IPS-15b (cell line): ENCODE measurements at regions not wholly inside any gene's neighbourhood (a gene's known extent, or its start where the extent isn't known, plus 50 kb on each side); places are given as distances from the start of the nearest gene placed in this dataset.

Experiments used
- H3K27me3 ChIP-seq: one replicate; pipeline ENCODE4 v1.6.1; 2013; ENCODE audit warnings: low read length; ENCODE audit not compliant: control insufficient read depth, insufficient read depth
- H3K36me3 ChIP-seq: one replicate; pipeline ENCODE4 v1.6.1; 2013; ENCODE audit warnings: low read length; ENCODE audit not compliant: control insufficient read depth, insufficient read depth
- H3K4me1 ChIP-seq: one replicate; pipeline ENCODE4 v1.6.1; 2013; ENCODE audit warnings: mild to moderate bottlenecking, low read length; ENCODE audit not compliant: control insufficient read depth, insufficient read depth
- H3K4me3 ChIP-seq: one replicate; pipeline ENCODE4 v1.5.1; 2013; ENCODE audit warnings: low read depth, low read length
- H3K9ac ChIP-seq: one replicate; pipeline ENCODE4 v1.6.1; 2013; ENCODE audit warnings: low read depth, mild to moderate bottlenecking, low read length
- H3K9me3 ChIP-seq: one replicate; pipeline ENCODE4 v1.6.1; 2013; ENCODE audit warnings: mild to moderate bottlenecking, low read length; ENCODE audit not compliant: control insufficient read depth, insufficient read depth

GRCh38 chr5:139744471-139745131, 51.0 kb upstream of the PSD2 start:
- Histone ChIP-seq H3K4me3 (no peak overlapping the region), H3K4me1 (peaks cover 18% of the 10 kb centered on the region), H3K9ac (no peak overlapping the region), H3K36me3 (no peaks in the 10 kb centered on the region), H3K9me3 (no peaks in the 10 kb centered on the region), H3K27me3 (peaks cover 33% of the 10 kb centered on the region)

GRCh38 chr5:139745132-139745799, 50.3 kb upstream of the PSD2 start:
- no peak overlapping the region for H3K9ac ChIP-seq
- peaks cover 18% of the 10 kb centered on the region for H3K4me1 ChIP-seq

DNA sequence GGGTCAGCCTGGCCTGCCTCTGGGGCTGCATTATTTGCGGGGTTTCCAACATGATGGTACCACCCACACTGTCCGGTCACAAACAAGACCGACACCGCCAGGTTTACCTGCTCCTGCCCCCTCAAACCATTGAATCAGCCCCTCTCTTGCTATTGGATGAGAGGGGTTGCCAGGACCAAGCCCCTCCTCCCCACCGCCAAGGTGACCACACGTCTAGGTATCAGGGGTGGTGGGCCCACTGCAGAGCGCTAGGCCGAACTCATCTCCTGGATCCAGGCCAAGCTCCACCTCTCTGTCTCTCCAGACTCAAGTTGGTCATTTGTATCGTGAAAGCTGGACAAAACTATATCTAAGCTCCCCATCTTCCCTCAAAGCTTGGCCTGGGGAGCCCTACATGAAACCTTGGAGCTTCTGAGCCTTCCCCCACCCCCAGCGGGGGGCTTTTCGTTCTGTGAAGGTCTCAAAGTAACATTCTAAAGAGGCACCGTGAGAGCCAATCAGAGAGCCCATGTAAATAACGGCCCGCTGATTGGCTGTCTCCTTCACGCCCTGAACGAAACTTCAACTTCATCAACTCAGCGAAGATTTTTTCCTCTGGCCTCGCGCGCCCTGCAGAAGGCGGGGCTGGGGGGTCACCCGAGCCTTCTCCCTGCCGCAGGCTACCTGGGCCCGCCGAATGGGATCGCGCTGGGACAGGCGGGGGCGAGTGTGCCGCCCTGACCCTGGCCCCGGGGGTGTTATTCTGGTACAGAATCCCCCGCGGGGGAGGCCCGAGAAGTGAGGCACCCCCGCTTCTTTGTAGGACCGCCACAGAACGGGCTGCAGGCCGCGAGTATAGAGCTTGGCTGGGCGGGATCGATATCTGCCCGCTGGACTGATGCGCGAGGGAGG, 49.6 kb upstream of the PSD2 start:
- Histone ChIP-seq H3K4me3 (peak overlapping the region; percentile 48), H3K27me3 (peaks cover 45% of the 10 kb centered on the region), H3K9ac (no peak overlapping the region), H3K4me1 (peaks cover 18% of the 10 kb centered on the region), H3K36me3 (no peaks in the 10 kb centered on the region), H3K9me3 (no peaks in the 10 kb centered on the region)

More at GRCh38 chr5:139745132-139745799, 50.3 kb upstream of the PSD2 start:
- H3K36me3 ChIP-seq: no peaks in the 10 kb centered on the region
- no peaks in the 10 kb centered on the region for H3K9me3 ChIP-seq
- peaks cover 37% of the 10 kb centered on the region for H3K27me3 ChIP-seq
- peak overlapping the region; percentile 48 for H3K4me3 ChIP-seq
